Sigmoid colon (tissue), 6 donors: ENCODE measurements at regions not wholly inside any gene's neighbourhood (a gene's known extent, or its start where the extent isn't known, plus 50 kb on each side); places are given as distances from the start of the nearest gene placed in this dataset.

Experiments
- DNase-seq: peaks from one replicate; pipeline ENCODE4 v3.0.0-alpha.2; 2019
- H3K27ac ChIP-seq, 4 donors: fragments of 200-600 bp; sonication (generic); one replicate each; pipeline ENCODE4 v1.5.1; 2016 to 2019; ENCODE audit warnings: mild to moderate bottlenecking in 1 of 4
- H3K27me3 ChIP-seq, 3 donors: fragments of 200-600 bp; sonication (generic); one replicate each; pipeline ENCODE4 v1.5.1; 2019; ENCODE audit warnings: mild to moderate bottlenecking in 1 of 3
- H3K36me3 ChIP-seq, 4 donors: fragments of 200-600 bp; sonication (generic); one replicate each; pipeline ENCODE4 v1.5.1; 2016 to 2019
- H3K4me1 ChIP-seq, 4 donors: fragments of 200-600 bp; sonication (generic); one replicate each; pipeline ENCODE4 v1.5.1; 2017 to 2019
- H3K4me3 ChIP-seq, 4 donors: fragments of 200-600 bp; sonication (generic); one replicate each; pipeline ENCODE4 v1.5.1; 2017 to 2019; ENCODE audit warnings: mild to moderate bottlenecking in 2 of 4, moderate library complexity in 1 of 4
- H3K9me3 ChIP-seq, 4 donors: fragments of 200-600 bp in 3 of 4; sonication (generic) in 3 of 4; one replicate each; pipeline versions ENCODE4 v1.5.1 to v1.6.1; 2013 to 2019
- EP300 ChIP-seq, 4 donors: sonication (generic); formaldehyde crosslinking; IDR thresholded peaks; one replicate each; pipeline ENCODE4 v1.6.1; 2017; ENCODE audit warnings: antibody characterized with exemption in 4 of 4
- POLR2A ChIP-seq, 2 donors: fragments of 450-650 bp; IDR thresholded peaks; one replicate each; pipeline ENCODE4 v1.6.1; 2016; ENCODE audit warnings: antibody characterized with exemption in 2 of 2, mild to moderate bottlenecking in 2 of 2, moderate library complexity in 2 of 2
- POLR2AphosphoS5 ChIP-seq, 4 donors: sonication (generic); formaldehyde crosslinking; IDR thresholded peaks; one replicate each; pipeline ENCODE4 v1.6.1; 2017; ENCODE audit warnings: antibody characterized with exemption in 4 of 4
- WGBS, 2 donors: extraction: QIAGEN DNeasy Blood & Tissue Kit; methylation state at CpG; one replicate each; pipeline ENCODE4 v1.1.7; 2013; 5-methylcytosine and 5-hydroxymethylcytosine counted together
- intact Hi-C: fragments of 100-400 bp; cut with DNase I; formaldehyde crosslinking; loops from one replicate; pipeline ENCODE4 v1.15.1; 2023
- TF ChIP-seq, protein P1 (sequence below), 4 experiments: fragments of 450-650 bp in 3 of 4; fragments of 200-600 bp in 1 of 4; IDR thresholded peaks; one replicate each; pipeline ENCODE4 v1.5.1; 2016 to 2019; ENCODE audit warnings: antibody characterized with exemption in 4 of 4, mild to moderate bottlenecking in 3 of 4, moderate library complexity in 2 of 4
- donor health status: healthy with polysubstance abuse.
- donor health status: healthy.

DNA sequence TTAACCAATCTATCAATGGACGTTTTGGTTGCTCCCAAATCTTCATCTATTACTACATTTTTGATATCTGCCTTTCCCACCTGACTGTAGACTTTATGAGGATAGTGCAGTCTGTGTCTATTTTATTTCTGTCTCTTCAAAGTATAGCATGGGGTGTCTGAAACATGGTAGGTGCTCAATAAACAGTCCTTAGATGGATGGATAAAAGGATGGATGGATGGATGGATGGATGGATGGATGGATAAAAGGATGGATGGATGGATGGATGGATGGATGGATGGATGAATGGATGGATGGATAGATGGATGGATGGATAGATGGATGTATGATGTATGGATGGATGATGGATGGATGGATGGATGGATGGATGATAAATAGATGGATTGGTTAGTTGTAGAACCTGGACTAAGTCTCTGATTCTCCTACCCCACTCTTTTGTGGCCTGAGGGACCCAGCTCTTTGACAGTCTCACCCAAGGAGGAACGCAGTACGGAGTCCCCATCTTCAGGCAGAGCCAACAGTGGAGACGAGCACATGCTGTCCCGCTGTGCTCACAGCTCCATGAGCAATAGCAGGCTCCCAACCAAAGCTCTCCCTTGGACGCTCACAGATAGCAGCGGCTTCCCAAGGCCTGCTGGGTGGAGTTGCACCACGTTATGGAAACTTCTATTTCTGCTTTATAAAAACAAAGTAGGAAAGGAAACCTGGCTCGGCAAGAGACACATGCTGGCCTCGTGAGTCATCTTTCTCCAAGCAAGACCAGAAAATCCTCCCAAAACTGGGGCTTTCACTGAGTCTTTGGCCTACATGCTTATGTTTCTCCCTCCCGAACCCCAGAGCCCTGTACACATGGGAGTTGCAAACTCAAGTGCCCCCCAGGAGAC lies 448.0 kb downstream of the MIAT start:
- Histone ChIP-seq H3K36me3 (no peaks in the 10 kb centered on the region), H3K27ac (peak overlapping the region; percentile 74 to 84 (median 78)), H3K4me3 (no peak overlapping the region), H3K4me1 (peaks cover 0 to 70% (median 58%) of the 10 kb centered on the region in 4 donors), H3K9me3 (no peaks in the 10 kb centered on the region), H3K27me3 (no peaks in the 10 kb centered on the region)
- DNase-seq, result peak; percentile 96
- intact Hi-C loops, result loop anchor here (2.0 to 10.0 kb wide), 3 partner anchors 107 to 699 kb away; partner anchors contain the start of gene MN1
- TF ChIP-seq POLR2AphosphoS5 (IDR thresholded peaks at IDR 0.05), result peak; percentile 83 to 95 (median 86)
- no peak for TF ChIP-seq POLR2A (IDR thresholded peaks at IDR 0.05)
- peak; percentile 67 to 95 (median 86) for TF ChIP-seq EP300 (IDR thresholded peaks at IDR 0.05)
- TF ChIP-seq, protein P1, sequence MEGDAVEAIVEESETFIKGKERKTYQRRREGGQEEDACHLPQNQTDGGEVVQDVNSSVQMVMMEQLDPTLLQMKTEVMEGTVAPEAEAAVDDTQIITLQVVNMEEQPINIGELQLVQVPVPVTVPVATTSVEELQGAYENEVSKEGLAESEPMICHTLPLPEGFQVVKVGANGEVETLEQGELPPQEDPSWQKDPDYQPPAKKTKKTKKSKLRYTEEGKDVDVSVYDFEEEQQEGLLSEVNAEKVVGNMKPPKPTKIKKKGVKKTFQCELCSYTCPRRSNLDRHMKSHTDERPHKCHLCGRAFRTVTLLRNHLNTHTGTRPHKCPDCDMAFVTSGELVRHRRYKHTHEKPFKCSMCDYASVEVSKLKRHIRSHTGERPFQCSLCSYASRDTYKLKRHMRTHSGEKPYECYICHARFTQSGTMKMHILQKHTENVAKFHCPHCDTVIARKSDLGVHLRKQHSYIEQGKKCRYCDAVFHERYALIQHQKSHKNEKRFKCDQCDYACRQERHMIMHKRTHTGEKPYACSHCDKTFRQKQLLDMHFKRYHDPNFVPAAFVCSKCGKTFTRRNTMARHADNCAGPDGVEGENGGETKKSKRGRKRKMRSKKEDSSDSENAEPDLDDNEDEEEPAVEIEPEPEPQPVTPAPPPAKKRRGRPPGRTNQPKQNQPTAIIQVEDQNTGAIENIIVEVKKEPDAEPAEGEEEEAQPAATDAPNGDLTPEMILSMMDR (IDR thresholded peaks at IDR 0.05), result no peak
- 71 to 76% methylated on average over 11 of the region's 11 CpGs for WGBS, 2 donors

DNA sequence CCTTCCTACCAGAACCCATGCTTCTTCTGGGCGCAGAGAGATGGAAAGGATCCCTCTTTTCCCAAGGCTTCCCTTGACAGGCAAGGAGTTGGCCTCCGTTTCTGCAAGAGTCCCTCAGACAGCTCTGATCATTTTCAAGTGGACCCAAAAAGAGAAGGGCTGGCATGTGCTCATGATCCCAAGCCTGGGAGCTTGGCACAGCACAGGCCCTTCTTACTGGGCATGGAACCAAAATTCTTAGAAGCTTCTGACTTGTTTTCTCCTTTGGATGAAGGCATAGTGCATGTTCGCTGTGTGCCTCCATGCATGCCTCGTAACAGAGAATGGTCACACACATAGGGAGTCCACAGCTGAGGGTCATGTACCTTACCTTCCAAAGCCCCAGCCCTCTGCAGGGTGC lies 449.6 kb downstream of the MIAT start:
- peaks cover 0 to 64% (median 49%) of the 10 kb centered on the region in 4 donors for H3K4me1 ChIP-seq
- intact Hi-C loops, result loop anchor here (2.0 to 10.0 kb wide), 3 partner anchors 106 to 698 kb away; partner anchors contain the start of gene MN1
- no peak for DNase-seq
- TF ChIP-seq POLR2AphosphoS5 (IDR thresholded peaks at IDR 0.05) (peak in 1 of 4 donors; percentile 14), POLR2A (IDR thresholded peaks at IDR 0.05) (no peak)
- TF ChIP-seq, protein P1 (IDR thresholded peaks at IDR 0.05), result no peak
- peak overlapping the region; percentile 74 to 84 (median 78) for H3K27ac ChIP-seq
- no peaks in the 10 kb centered on the region for H3K36me3 ChIP-seq
- H3K4me3 ChIP-seq, result no peak overlapping the region
- H3K27me3 ChIP-seq, result no peaks in the 10 kb centered on the region
- no peaks in the 10 kb centered on the region for H3K9me3 ChIP-seq
- 91 to 93% methylated on average over 4 of the region's 4 CpGs for WGBS, 2 donors

DNA sequence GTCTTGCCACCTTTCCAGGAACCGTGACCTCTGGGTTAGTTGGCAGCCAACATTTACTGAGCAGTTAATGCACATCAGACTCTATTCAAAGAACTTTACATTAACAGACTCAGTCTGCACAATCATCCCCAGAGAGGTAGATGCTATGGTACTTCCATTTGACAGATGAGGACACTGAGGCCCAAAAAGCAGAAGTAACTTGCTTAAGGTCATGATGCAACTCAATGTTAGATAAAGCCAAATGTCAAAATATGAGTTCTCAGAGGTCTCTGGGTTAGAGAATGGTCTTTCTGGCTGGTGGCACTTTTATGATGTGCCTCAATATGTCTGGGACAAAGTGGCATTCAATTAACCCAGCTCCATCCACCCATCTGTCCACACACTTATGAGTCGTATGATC lies 450.0 kb downstream of the MIAT start:
- 28 to 94% methylated on average over 2 of the region's 2 CpGs for WGBS, 2 donors
- Histone ChIP-seq H3K27me3 (no peaks in the 10 kb centered on the region), H3K4me3 (no peak overlapping the region), H3K27ac (peak overlapping the region; percentile 74 to 84 (median 78)), H3K9me3 (no peaks in the 10 kb centered on the region), H3K36me3 (no peaks in the 10 kb centered on the region), H3K4me1 (peaks cover 0 to 64% (median 50%) of the 10 kb centered on the region in 4 donors)
- intact Hi-C loops, result loop anchor here (2.0 to 10.0 kb wide), 3 partner anchors 105 to 697 kb away; partner anchors contain the start of gene MN1
- DNase-seq, result no peak
- no peak for TF ChIP-seq POLR2AphosphoS5 (IDR thresholded peaks at IDR 0.05)
- no peak for TF ChIP-seq POLR2A (IDR thresholded peaks at IDR 0.05)
- TF ChIP-seq, protein P1 (IDR thresholded peaks at IDR 0.05), result no peak
- TF ChIP-seq EP300 (IDR thresholded peaks at IDR 0.05), result no peak

DNA sequence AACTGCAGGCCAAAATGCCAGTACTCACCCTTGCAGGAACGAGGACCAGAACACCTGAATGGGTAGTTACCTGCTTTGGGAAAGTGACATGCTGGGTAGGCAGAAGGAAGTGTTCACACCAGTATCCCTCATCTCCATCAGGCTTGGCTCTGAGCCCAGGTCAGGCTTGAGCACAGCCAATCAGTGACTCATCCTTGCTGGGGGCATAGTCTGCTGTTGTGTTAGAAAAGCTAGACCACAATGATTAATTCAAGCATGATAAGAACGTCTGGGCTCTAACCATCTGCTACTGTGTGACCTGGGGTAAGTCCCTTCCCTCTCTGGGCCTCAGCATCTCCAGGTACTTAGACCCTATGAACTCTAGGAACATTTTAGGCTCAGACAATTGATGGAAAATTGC lies 450.4 kb downstream of the MIAT start:
- no peak overlapping the region for H3K4me3 ChIP-seq
- H3K36me3 ChIP-seq, result no peaks in the 10 kb centered on the region
- intact Hi-C loops, result loop anchor here (2.0 to 10.0 kb wide), 4 partner anchors 105 to 697 kb away; partner anchors contain the start of gene MN1
- H3K27me3 ChIP-seq, result no peaks in the 10 kb centered on the region
- no peaks in the 10 kb centered on the region for H3K9me3 ChIP-seq
- WGBS, 2 donors, result 26 to 36% methylated on average over 2 of the region's 2 CpGs
- TF ChIP-seq POLR2AphosphoS5 (IDR thresholded peaks at IDR 0.05) (peak in 1 of 4 donors; percentile 52), EP300 (IDR thresholded peaks at IDR 0.05) (no peak), POLR2A (IDR thresholded peaks at IDR 0.05) (no peak)
- TF ChIP-seq, protein P1 (IDR thresholded peaks at IDR 0.05), result no peak
- DNase-seq, result peak; percentile 88
- H3K27ac ChIP-seq, result peak overlapping the region; percentile 74 to 84 (median 78)
- H3K4me1 ChIP-seq, result peaks cover 0 to 67% (median 54%) of the 10 kb centered on the region in 4 donors
